Heart left ventricle (tissue), 13 donors: ENCODE measurements at regions not wholly inside any gene's neighbourhood (a gene's known extent, or its start where the extent isn't known, plus 50 kb on each side); places are given as distances from the start of the nearest gene placed in this dataset.

Experiments used
- POLR2A ChIP-seq, 2 donors: fragments of 450-650 bp; IDR thresholded peaks; one replicate each; pipeline ENCODE4 v1.6.1; 2017; ENCODE audit warnings: antibody characterized with exemption in 2 of 2, mild to moderate bottlenecking in 2 of 2, moderate library complexity in 2 of 2
- TF ChIP-seq, protein P1 (sequence below), 12 donors: fragments of 200-600 bp; sonication (generic) in 4 of 12; IDR thresholded peaks; one replicate each; pipeline versions ENCODE4 v1.5.0 to v1.8.0; 2018 to 2022; ENCODE audit warnings: antibody characterized with exemption in 12 of 12, mild to moderate bottlenecking in 5 of 12
- donor health status: ischemic (EF 13 %, LVEDD 7.1; RV severe dilation, severe dysfunction).
- donor health status: DM: no; HTN: yes; CAD: no.
- donor health status: DM: no; HTN: no; CAD: no.
- donor health status: ischemic (EF 25% LVEDD 6.9; RV normal size, moderate dysfunction).
- donor health status: ischemic (EF 25% LVEDD 5.7; RV mildly dilated, moderate dysfunction).
- donor health status: ischemic (EF 35%, LVEDD 5.7; RV mildly dilated, moderate dysfunction).
- donor health status: nonischemic (EF 11% LVEDD 7.7; RV severe dilation, severe dysfunction).
- donor health status: DM: yes; HTN: yes; CAD: no.
- donor health status: PGD.
- donor health status: ischemic (EF 29% LVEDD 5.4; RV normal size, mild dysfunction).
- donor health status: nonischemic (EF 23%, LVEDD 6.1; RV moderate dilation, normal function).

DNA sequence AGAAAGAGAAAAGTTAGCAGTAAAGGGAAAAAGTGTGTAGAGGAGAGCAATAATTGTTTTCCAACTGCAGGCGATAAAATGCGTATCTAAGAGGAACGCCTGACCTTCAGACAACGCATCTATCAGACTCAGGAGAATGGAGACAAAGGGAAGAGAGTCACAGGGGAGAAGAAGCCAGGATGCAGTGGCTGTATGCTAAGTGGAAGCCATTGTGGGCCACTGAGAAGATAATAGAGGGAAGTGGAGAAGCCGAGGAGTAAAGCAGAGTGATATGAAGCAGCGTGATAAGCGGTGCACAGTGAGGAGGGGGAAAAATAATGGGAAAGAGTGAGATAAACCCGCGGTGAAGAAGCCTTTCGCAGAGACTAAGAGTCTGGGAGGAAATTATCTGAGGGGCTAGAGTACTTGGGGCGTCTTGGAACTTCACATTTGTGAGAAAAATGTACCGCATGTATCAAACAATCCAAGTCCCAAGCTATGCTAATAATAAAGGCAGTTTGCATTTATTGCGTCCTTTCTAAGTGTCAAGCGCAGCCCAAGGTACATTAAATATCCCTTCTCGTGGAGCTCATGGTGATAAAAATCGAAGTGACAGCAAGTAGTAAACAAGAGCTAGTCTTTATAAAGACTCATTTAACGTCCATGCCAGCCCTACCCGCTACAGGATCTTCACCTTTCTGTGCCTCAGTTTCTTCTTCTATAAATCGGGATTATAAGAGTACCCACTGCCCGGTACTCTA, 259.8 kb upstream of the PROX1 start:
- TF ChIP-seq POLR2A (IDR thresholded peaks at IDR 0.05), result no peak
- TF ChIP-seq, protein P1, sequence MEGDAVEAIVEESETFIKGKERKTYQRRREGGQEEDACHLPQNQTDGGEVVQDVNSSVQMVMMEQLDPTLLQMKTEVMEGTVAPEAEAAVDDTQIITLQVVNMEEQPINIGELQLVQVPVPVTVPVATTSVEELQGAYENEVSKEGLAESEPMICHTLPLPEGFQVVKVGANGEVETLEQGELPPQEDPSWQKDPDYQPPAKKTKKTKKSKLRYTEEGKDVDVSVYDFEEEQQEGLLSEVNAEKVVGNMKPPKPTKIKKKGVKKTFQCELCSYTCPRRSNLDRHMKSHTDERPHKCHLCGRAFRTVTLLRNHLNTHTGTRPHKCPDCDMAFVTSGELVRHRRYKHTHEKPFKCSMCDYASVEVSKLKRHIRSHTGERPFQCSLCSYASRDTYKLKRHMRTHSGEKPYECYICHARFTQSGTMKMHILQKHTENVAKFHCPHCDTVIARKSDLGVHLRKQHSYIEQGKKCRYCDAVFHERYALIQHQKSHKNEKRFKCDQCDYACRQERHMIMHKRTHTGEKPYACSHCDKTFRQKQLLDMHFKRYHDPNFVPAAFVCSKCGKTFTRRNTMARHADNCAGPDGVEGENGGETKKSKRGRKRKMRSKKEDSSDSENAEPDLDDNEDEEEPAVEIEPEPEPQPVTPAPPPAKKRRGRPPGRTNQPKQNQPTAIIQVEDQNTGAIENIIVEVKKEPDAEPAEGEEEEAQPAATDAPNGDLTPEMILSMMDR (IDR thresholded peaks at IDR 0.05), result no peak
